BE2C (cell line): ENCODE measurements at regions not wholly inside any gene's neighbourhood (a gene's known extent, or its start where the extent isn't known, plus 50 kb on each side); places are given as distances from the start of the nearest gene placed in this dataset.

Experiments used
- DNase-seq: peaks from one replicate; pipeline ENCODE4 v3.0.0-alpha.2; 2020
- H3K27me3 ChIP-seq: fragments of 250-450 bp; sonication (Bioruptor Pico); 2 replicates; pipeline ENCODE4 v1.5.1; 2020; ENCODE audit warnings: mild to moderate bottlenecking
- H3K36me3 ChIP-seq: fragments of 250-450 bp; sonication (Bioruptor Pico); 2 replicates; pipeline ENCODE4 v1.5.1; 2020; ENCODE audit warnings: mild to moderate bottlenecking
- H3K4me1 ChIP-seq: fragments of 250-450 bp; sonication (Bioruptor Pico); 2 replicates; pipeline ENCODE4 v1.5.1; 2020
- H3K4me3 ChIP-seq: 2 replicates; pipeline ENCODE4 v1.5.1; 2011; ENCODE audit warnings: low read depth, low read length
- H3K9me3 ChIP-seq: fragments of 250-450 bp; sonication (Bioruptor Pico); 2 replicates; pipeline ENCODE4 v1.5.1; 2020
- TF ChIP-seq, protein P1 (sequence below): IDR thresholded peaks from 2 replicates; pipeline ENCODE4 v1.5.1; 2012; ENCODE audit warnings: mild to moderate bottlenecking, low read depth, low read length

DNA sequence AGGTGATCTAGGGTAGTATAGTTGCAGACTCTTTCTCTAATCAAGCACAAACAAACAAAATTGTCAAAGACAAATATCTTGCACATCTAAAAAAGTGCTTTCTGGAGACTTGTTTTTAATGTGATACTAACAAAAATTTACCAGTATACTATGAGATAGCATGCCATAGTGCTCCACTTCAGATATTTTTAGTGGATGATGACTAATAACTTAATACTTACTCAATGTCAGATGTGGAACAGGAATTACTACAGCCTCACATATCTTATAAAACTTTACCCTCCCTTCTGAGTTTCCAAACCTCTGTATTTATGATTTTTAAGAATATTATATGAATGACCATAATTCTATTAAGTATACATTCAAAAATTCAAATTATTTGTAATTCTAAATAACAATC lies 1162.0 kb upstream of the SLC39A10 start:
- DNase-seq, result no peak
- TF ChIP-seq, protein P1, sequence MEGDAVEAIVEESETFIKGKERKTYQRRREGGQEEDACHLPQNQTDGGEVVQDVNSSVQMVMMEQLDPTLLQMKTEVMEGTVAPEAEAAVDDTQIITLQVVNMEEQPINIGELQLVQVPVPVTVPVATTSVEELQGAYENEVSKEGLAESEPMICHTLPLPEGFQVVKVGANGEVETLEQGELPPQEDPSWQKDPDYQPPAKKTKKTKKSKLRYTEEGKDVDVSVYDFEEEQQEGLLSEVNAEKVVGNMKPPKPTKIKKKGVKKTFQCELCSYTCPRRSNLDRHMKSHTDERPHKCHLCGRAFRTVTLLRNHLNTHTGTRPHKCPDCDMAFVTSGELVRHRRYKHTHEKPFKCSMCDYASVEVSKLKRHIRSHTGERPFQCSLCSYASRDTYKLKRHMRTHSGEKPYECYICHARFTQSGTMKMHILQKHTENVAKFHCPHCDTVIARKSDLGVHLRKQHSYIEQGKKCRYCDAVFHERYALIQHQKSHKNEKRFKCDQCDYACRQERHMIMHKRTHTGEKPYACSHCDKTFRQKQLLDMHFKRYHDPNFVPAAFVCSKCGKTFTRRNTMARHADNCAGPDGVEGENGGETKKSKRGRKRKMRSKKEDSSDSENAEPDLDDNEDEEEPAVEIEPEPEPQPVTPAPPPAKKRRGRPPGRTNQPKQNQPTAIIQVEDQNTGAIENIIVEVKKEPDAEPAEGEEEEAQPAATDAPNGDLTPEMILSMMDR, result no peak
- Histone ChIP-seq H3K9me3 (no peaks in the 10 kb centered on the region), H3K4me1 (no peaks in the 10 kb centered on the region), H3K36me3 (no peaks in the 10 kb centered on the region), H3K4me3 (no peak overlapping the region), H3K27me3 (no peaks in the 10 kb centered on the region)

DNA sequence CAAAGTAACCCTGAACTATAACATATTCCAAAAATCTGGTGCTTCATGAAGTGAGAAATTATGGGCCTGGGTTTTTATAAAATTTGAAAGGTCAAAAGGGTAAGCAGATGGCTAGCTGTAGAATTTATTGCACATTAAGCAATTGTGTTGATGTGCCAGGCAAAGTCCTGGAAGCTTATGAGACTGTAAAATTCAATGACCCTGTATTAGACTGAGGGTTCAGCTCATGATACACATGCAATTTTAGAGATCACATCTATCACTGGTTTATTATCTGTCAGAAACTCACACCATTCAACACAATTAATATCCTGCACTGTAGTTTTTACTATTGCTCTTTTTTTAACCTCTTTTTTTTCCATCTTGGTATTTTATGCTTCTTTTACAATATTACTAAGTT lies 1162.6 kb upstream of the SLC39A10 start:
- H3K36me3 ChIP-seq, result no peaks in the 10 kb centered on the region
- H3K27me3 ChIP-seq, result no peaks in the 10 kb centered on the region
- no peaks in the 10 kb centered on the region for H3K9me3 ChIP-seq
- TF ChIP-seq, protein P1, result no peak
- DNase-seq, result no peak
- H3K4me3 ChIP-seq, result no peak overlapping the region
- H3K4me1 ChIP-seq, result no peaks in the 10 kb centered on the region

DNA sequence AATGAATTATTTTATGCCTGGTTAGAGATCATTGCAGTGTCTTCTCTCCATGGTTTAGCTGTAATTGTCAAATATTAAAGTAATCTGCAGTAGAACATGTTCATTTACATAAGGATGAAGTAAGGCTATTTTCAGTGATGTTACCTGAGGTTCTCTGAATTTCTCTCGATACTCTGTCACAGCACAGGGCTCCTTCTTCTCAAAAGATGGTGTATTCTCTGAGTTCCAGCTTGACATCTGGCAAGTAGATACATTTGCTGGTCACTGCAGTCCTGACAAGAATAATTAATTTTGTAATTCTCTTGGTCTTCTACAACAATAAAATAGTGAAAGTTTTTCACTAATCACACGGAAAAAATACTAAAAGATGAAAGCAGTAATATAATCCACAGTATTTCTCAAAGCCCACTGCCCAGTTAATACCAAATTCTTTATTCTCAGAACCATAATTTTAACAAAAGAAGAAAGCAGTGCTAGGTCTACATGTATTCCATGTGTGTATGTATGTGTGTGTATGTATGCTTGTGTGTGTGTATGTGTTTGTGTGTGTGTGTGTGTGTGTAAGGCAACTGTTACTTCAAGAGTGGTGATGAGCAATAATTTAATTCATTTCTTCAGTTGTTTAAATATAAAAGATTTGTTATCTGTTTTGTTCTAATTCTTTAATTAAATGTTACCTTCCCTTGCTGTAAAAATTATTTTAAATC lies 1165.5 kb upstream of the SLC39A10 start:
- Histone ChIP-seq H3K4me1 (no peaks in the 10 kb centered on the region), H3K27me3 (no peaks in the 10 kb centered on the region), H3K9me3 (no peaks in the 10 kb centered on the region), H3K36me3 (no peaks in the 10 kb centered on the region), H3K4me3 (no peak overlapping the region)
- TF ChIP-seq, protein P1, result no peak
- no peak for DNase-seq

DNA sequence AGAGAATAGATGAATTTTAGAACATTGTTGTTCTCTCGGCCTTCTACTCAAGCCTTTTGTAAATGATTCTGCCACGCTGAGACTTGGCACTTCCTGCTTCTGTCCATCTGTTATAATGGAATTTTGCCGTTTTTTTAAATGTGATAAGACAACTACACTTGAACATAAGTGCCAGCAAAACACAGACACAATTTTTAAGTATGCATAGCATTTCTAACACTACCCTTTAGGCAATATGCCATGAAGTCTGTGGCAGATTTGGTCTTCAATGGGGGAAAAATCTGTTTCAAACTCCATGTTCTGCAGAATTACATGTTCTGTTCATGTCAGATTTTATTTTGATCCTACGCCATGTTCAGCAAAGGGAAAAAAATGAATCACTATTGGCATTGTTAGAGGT lies 1170.7 kb upstream of the SLC39A10 start:
- Histone ChIP-seq H3K36me3 (no peaks in the 10 kb centered on the region), H3K4me1 (no peaks in the 10 kb centered on the region), H3K27me3 (no peaks in the 10 kb centered on the region), H3K9me3 (no peaks in the 10 kb centered on the region), H3K4me3 (no peak overlapping the region)
- TF ChIP-seq, protein P1, result no peak
- DNase-seq, result no peak

DNA sequence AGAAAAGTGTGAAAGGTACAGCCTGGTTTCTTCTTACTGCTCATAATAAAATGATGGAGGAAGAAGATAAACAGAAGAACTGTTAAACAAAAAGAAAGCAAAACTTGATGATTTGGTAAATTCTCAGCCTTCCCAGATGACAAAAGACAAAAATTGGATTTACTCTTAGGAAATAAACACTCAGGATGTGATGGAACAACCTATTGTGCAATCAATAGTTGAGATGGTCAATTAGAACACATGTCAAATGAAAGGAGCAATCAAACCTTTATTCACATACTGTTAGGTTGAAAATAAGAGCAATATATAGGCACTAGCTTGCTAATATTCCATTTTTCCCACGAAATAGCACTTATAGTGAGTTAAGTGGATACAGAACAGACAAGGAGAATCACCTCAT lies 1174.0 kb upstream of the SLC39A10 start:
- H3K36me3 ChIP-seq, result no peaks in the 10 kb centered on the region
- DNase-seq, result no peak
- H3K4me1 ChIP-seq, result no peaks in the 10 kb centered on the region
- H3K4me3 ChIP-seq, result no peak overlapping the region
- H3K9me3 ChIP-seq, result no peaks in the 10 kb centered on the region
- TF ChIP-seq, protein P1, result no peak
- no peaks in the 10 kb centered on the region for H3K27me3 ChIP-seq

DNA sequence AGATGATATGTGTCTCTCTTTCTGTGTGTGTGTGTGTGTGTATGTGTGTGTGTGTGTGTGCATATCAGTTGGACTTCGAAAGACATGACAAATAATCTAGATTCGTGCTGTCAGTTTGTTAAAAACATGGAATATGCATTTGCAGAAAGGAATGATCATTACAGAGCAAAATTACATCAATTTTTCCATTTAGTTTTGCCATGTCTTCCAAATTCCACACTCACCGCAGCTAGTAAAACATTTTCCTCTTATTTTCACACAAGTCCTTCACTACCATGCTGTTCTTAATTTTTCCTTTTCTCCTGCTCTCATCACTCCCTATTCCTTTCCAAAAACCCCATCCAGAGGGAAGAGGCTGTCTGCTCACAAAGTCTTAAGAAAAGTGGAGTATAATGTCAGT lies 1191.4 kb upstream of the SLC39A10 start:
- Histone ChIP-seq H3K27me3 (no peaks in the 10 kb centered on the region), H3K4me1 (no peaks in the 10 kb centered on the region), H3K9me3 (no peaks in the 10 kb centered on the region), H3K36me3 (no peaks in the 10 kb centered on the region), H3K4me3 (no peak overlapping the region)
- TF ChIP-seq, protein P1, result no peak
- no peak for DNase-seq
